ENCODE measurements at regions not wholly inside any gene's neighbourhood (a gene's known extent, or its start where the extent isn't known, plus 50 kb on each side); places are given as distances from the start of the nearest gene placed in this dataset.
"Not testable (repeated sequence)": the region's sequence is repeated elsewhere in the genome, so short reads cannot be mapped to it uniquely, and the experiment has no call there.

- Mint-ChIP-seq H3K4me3 (no peak overlapping the region), H3K9me3 (no peaks in the 10 kb centered on the region), H3K4me1 (no peaks in the 10 kb centered on the region), H3K27ac (no peak overlapping the region), H3K36me3 (no peaks in the 10 kb centered on the region), H3K27me3 (peaks cover 8% of the 10 kb centered on the region)
- ATAC-seq, result no peak
Measured at GRCh38 chr10:21463436-21463835, 62.0 kb downstream of the SKIDA1 start.

GRCh38 chr10:21458126-21458871 lies 67.2 kb downstream of the SKIDA1 start:
- Mint-ChIP-seq H3K9me3 (no peaks in the 10 kb centered on the region), H3K4me1 (no peaks in the 10 kb centered on the region), H3K27ac (no peak overlapping the region), H3K27me3 (peaks cover 18% of the 10 kb centered on the region), H3K36me3 (no peaks in the 10 kb centered on the region), H3K4me3 (no peak overlapping the region)
- ATAC-seq, result no peak

- Mint-ChIP-seq H3K27me3 (peaks cover 17% of the 10 kb centered on the region), H3K4me1 (no peaks in the 10 kb centered on the region), H3K27ac (no peak overlapping the region), H3K36me3 (no peaks in the 10 kb centered on the region), H3K4me3 (no peak overlapping the region), H3K9me3 (no peaks in the 10 kb centered on the region)
- ATAC-seq, result no peak
Measured at GRCh38 chr10:21456160-21456559, 69.3 kb downstream of the SKIDA1 start.

- H3K4me3 Mint-ChIP-seq, result no peak overlapping the region
- H3K4me1 Mint-ChIP-seq, result no peaks in the 10 kb centered on the region
- H3K27ac Mint-ChIP-seq, result no peak overlapping the region
- H3K9me3 Mint-ChIP-seq, result no peaks in the 10 kb centered on the region
- peaks cover 5% of the 10 kb centered on the region for H3K27me3 Mint-ChIP-seq
- no peak for ATAC-seq
- no peaks in the 10 kb centered on the region for H3K36me3 Mint-ChIP-seq
Measured at GRCh38 chr10:21452203-21452602, 73.3 kb downstream of the SKIDA1 start.

- Mint-ChIP-seq H3K27ac (no peak overlapping the region), H3K4me3 (no peak overlapping the region), H3K36me3 (no peaks in the 10 kb centered on the region), H3K9me3 (no peaks in the 10 kb centered on the region), H3K4me1 (no peaks in the 10 kb centered on the region), H3K27me3 (no peaks in the 10 kb centered on the region)
- peak; percentile 68 for ATAC-seq
Measured at GRCh38 chr10:21449288-21449966, 76.1 kb downstream of the SKIDA1 start.

- Mint-ChIP-seq H3K27me3 (no peaks in the 10 kb centered on the region), H3K4me1 (no peaks in the 10 kb centered on the region), H3K9me3 (no peaks in the 10 kb centered on the region), H3K27ac (no peak overlapping the region), H3K4me3 (no peak overlapping the region), H3K36me3 (no peaks in the 10 kb centered on the region)
- ATAC-seq, result no peak
Measured at GRCh38 chr10:21445163-21445562, 80.3 kb downstream of the SKIDA1 start.

- Mint-ChIP-seq H3K27me3 (no peaks in the 10 kb centered on the region), H3K4me1 (no peaks in the 10 kb centered on the region), H3K36me3 (no peaks in the 10 kb centered on the region), H3K9me3 (no peaks in the 10 kb centered on the region), H3K4me3 (no peak overlapping the region), H3K27ac (no peak overlapping the region)
- ATAC-seq, result no peak
Measured at GRCh38 chr10:21441625-21442024, 83.9 kb downstream of the SKIDA1 start.

GRCh38 chr10:21438914-21439313 lies 86.6 kb downstream of the SKIDA1 start:
- ATAC-seq, H3K4me3 Mint-ChIP-seq, H3K4me1 Mint-ChIP-seq, H3K27me3 Mint-ChIP-seq, H3K27ac Mint-ChIP-seq, H3K9me3 Mint-ChIP-seq, H3K36me3 Mint-ChIP-seq: not testable (repeated sequence)

- H3K9me3 Mint-ChIP-seq, result no peaks in the 10 kb centered on the region
- no peak overlapping the region for H3K4me3 Mint-ChIP-seq
- no peaks in the 10 kb centered on the region for H3K36me3 Mint-ChIP-seq
- ATAC-seq, result no peak
- H3K27me3 Mint-ChIP-seq, result no peaks in the 10 kb centered on the region
- H3K4me1 Mint-ChIP-seq, result no peaks in the 10 kb centered on the region
- H3K27ac Mint-ChIP-seq, result no peak overlapping the region
Measured at GRCh38 chr10:21437770-21438382, 87.6 kb downstream of the SKIDA1 start.

- no peak overlapping the region for H3K4me3 Mint-ChIP-seq
- H3K27ac Mint-ChIP-seq, result no peak overlapping the region
- H3K36me3 Mint-ChIP-seq, result no peaks in the 10 kb centered on the region
- no peak for ATAC-seq
- H3K27me3 Mint-ChIP-seq, result no peaks in the 10 kb centered on the region
- no peaks in the 10 kb centered on the region for H3K4me1 Mint-ChIP-seq
- peaks cover 1% of the 10 kb centered on the region for H3K9me3 Mint-ChIP-seq
Measured at GRCh38 chr10:21432266-21432665, 93.2 kb downstream of the SKIDA1 start.

GRCh38 chr10:21431799-21432198 lies 93.7 kb downstream of the SKIDA1 start:
- Mint-ChIP-seq H3K9me3 (peaks cover 6% of the 10 kb centered on the region), H3K4me3 (no peak overlapping the region), H3K4me1 (no peaks in the 10 kb centered on the region), H3K27ac (no peak overlapping the region), H3K36me3 (no peaks in the 10 kb centered on the region), H3K27me3 (no peaks in the 10 kb centered on the region)
- no peak for ATAC-seq

GRCh38 chr10:21427804-21428481 lies 97.5 kb downstream of the SKIDA1 start:
- Mint-ChIP-seq H3K4me1 (no peaks in the 10 kb centered on the region), H3K9me3 (peaks cover 14% of the 10 kb centered on the region), H3K27me3 (no peaks in the 10 kb centered on the region), H3K27ac (no peak overlapping the region), H3K4me3 (no peak overlapping the region), H3K36me3 (no peaks in the 10 kb centered on the region)
- ATAC-seq, result peak; percentile 53

- Mint-ChIP-seq H3K27me3 (no peaks in the 10 kb centered on the region), H3K9me3 (peaks cover 14% of the 10 kb centered on the region), H3K36me3 (no peaks in the 10 kb centered on the region), H3K4me3 (no peak overlapping the region), H3K4me1 (no peaks in the 10 kb centered on the region), H3K27ac (no peak overlapping the region)
- ATAC-seq, result no peak
Measured at GRCh38 chr10:21424459-21424861, 101.0 kb downstream of the SKIDA1 start.

GRCh38 chr10:21423850-21424249 lies 101.6 kb downstream of the SKIDA1 start:
- Mint-ChIP-seq H3K9me3 (peaks cover 14% of the 10 kb centered on the region), H3K27ac (no peak overlapping the region), H3K4me1 (no peaks in the 10 kb centered on the region), H3K4me3 (no peak overlapping the region), H3K36me3 (no peaks in the 10 kb centered on the region), H3K27me3 (no peaks in the 10 kb centered on the region)
- no peak for ATAC-seq

GRCh38 chr10:21423338-21423737 lies 102.1 kb downstream of the SKIDA1 start:
- no peaks in the 10 kb centered on the region for H3K27me3 Mint-ChIP-seq
- no peaks in the 10 kb centered on the region for H3K4me1 Mint-ChIP-seq
- no peaks in the 10 kb centered on the region for H3K36me3 Mint-ChIP-seq
- ATAC-seq, result no peak
- H3K4me3 Mint-ChIP-seq, result no peak overlapping the region
- H3K27ac Mint-ChIP-seq, result no peak overlapping the region
- H3K9me3 Mint-ChIP-seq, result peaks cover 14% of the 10 kb centered on the region

Measured in stimulated activated memory B cell treated with anti-CD40 and anti-IgM and Interleukin-4, amounts not matched to agents 10 μg/mL and 1 μg/mL and 100 μg/mL, for 72 hours (primary cell).